ENCODE measurements at regions not wholly inside any gene's neighbourhood (a gene's known extent, or its start where the extent isn't known, plus 50 kb on each side); places are given as distances from the start of the nearest gene placed in this dataset.

DNA sequence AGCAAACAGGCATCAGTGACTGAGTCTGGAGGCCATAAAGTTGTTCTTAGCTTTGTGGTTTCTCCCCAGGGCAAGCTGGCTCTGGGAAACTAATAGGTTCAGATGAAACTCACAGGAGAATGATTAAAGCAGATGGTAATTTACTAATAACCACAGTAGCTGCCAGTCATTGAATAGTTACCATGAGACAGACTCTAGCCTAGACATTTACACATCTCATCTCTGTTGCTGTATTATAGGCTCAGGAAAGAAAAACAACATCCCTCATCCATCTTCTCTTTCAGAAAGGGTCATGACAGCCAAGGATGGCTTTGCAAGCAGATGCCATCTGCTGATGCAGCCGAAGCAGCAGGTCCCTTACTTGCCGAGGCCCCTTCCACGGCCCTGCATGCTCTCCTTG lies 314.0 kb upstream of the ID2 start:
- Histone ChIP-seq H3K27me3 (ENCODE audit: control insufficient read depth, insufficient read depth, low read length) (no peaks in the 10 kb centered on the region), H3K4me3 (ENCODE audit: low read length) (no peak overlapping the region), H3K27ac (ENCODE audit: low read length) (no peak overlapping the region), H3K4me1 (ENCODE audit: control insufficient read depth, insufficient read depth, low read length) (peaks cover 7% of the 10 kb centered on the region), H3K36me3 (ENCODE audit: control insufficient read depth, insufficient read depth, low read length) (no peaks in the 10 kb centered on the region), H3K9me3 (ENCODE audit: control insufficient read depth, low read depth, low read length) (peaks cover 1% of the 10 kb centered on the region)
- no CpG with 5 or more reads among the region's 3 CpGs for WGBS (ENCODE audit: insufficient coverage, low lambda C conversion rate)
- DNase-seq: no peak

DNA sequence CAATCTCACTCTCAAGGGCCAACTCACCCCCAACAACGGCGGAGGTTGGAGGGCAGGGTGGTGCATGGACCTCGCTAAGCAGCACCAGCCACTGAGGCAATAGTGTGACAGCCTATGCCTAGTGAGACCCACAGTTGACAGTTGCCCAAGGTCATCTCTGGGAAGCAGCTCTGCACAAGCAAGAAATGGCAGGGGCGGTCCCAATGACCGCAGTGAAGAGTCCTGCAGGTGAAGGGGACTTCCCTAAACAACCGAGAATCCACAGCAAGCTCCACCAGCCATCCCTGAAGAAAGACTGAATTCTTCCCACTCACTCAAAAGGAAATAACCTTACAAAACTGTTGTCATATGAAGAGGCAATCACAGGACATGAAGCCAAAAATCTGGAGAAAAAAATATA lies 313.4 kb upstream of the ID2 start:
- Histone ChIP-seq H3K36me3 (ENCODE audit: control insufficient read depth, insufficient read depth, low read length) (no peaks in the 10 kb centered on the region), H3K27ac (ENCODE audit: low read length) (no peak overlapping the region), H3K4me1 (ENCODE audit: control insufficient read depth, insufficient read depth, low read length) (peaks cover 7% of the 10 kb centered on the region), H3K9me3 (ENCODE audit: control insufficient read depth, low read depth, low read length) (peaks cover 8% of the 10 kb centered on the region), H3K4me3 (ENCODE audit: low read length) (no peak overlapping the region), H3K27me3 (ENCODE audit: control insufficient read depth, insufficient read depth, low read length) (no peaks in the 10 kb centered on the region)
- no CpG with 5 or more reads among the region's 6 CpGs for WGBS (ENCODE audit: insufficient coverage, low lambda C conversion rate)
- DNase-seq: no peak

DNA sequence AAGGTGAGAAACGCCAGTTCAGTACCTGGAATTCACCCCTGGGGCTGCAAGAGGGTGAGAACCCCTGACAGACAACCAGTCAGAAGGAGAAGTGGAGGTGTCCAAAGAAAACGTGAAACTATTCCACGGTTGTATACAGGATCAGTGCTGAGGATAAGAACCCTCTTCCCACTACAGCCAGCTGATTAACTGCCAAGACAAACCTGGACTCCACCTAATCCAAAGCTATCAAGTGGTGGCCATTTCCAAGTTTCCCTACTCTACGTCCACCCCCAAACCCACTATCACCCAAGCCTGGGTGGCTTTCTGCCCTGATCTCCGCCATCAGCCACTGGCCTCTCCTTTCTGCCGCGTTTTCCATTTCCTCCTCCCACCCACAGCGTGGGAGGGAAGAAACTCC lies 312.3 kb upstream of the ID2 start:
- H3K36me3 ChIP-seq (ENCODE audit: control insufficient read depth, insufficient read depth, low read length): no peaks in the 10 kb centered on the region
- H3K4me1 ChIP-seq (ENCODE audit: control insufficient read depth, insufficient read depth, low read length): peaks cover 6% of the 10 kb centered on the region
- no peak overlapping the region for H3K4me3 ChIP-seq (ENCODE audit: low read length)
- H3K27ac ChIP-seq (ENCODE audit: low read length): no peak overlapping the region
- DNase-seq: no peak
- peaks cover 8% of the 10 kb centered on the region for H3K9me3 ChIP-seq (ENCODE audit: control insufficient read depth, low read depth, low read length)
- no peaks in the 10 kb centered on the region for H3K27me3 ChIP-seq (ENCODE audit: control insufficient read depth, insufficient read depth, low read length)
- 100% methylated on average over 2 of the region's 8 CpGs for WGBS (ENCODE audit: insufficient coverage, low lambda C conversion rate)

DNA sequence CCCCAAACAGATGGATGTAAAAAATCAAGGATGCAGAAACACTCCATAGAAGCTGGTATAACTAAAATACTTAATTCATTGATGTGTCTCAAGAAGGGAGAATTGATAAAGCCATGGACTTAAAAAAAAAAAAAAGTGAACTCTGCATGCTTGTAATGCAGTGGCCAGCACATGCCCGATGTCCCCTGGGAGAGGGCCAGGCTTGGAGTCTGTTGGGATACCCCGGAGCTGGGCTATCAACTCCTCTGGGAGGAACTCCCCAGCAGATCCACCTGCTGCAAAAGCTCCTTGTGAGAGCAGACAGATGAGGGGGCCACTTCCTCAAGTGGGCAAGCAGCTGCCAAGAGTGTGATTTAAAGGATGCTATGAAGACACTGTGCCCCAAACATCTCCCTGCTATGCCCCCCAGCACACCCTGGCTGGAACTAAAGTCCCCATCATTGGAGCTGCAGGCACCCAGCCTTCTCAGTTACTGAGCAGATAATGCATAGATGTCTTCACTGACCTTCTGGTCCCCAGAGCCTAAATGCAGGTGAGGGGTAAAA lies 311.5 kb upstream of the ID2 start:
- DNase-seq: no peak
- Histone ChIP-seq H3K27me3 (ENCODE audit: control insufficient read depth, insufficient read depth, low read length) (no peaks in the 10 kb centered on the region), H3K9me3 (ENCODE audit: control insufficient read depth, low read depth, low read length) (peaks cover 8% of the 10 kb centered on the region), H3K4me3 (ENCODE audit: low read length) (no peak overlapping the region), H3K4me1 (ENCODE audit: control insufficient read depth, insufficient read depth, low read length) (no peaks in the 10 kb centered on the region), H3K36me3 (ENCODE audit: control insufficient read depth, insufficient read depth, low read length) (no peaks in the 10 kb centered on the region), H3K27ac (ENCODE audit: low read length) (no peak overlapping the region)
- WGBS (ENCODE audit: insufficient coverage, low lambda C conversion rate): no CpG with 5 or more reads among the region's 2 CpGs

DNA sequence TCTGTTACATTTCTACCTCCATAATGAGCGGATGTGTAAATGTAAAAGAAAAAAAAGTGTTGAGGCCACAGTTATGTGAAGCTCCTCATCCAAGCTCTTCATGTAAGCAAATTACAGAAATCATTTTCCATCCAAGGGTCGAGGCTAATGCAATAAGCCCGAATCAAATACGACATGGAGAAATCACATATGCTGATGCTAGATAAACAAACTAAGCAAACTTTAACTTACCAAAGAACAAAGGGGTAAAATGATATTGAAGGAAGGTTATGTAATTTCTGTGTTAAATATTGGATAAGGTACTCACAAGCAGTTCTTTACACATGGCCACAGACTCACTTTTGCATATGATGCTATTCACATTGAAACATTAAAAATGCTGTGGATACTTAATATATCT lies 310.2 kb upstream of the ID2 start:
- no CpG with 5 or more reads among the region's 4 CpGs for WGBS (ENCODE audit: insufficient coverage, low lambda C conversion rate)

DNA sequence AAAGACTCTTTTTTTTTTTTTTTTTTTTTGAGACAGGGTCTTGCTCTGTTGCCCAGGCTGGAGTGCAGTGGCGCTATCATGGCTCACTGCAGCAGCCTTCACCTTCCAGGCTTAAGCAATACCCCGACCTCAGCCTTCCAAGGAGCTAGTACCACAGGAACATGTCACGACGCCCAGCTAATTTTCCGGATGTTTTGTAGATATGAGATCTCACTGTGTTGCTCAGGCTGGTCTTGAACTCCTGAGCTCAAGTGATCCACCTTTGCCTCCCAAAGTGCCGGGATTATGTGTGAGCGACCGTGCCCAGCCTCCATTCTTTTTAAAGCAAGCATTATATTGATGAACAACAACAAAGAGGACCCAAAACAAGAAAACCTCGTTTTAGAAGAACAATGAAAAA lies 307.1 kb upstream of the ID2 start:
- WGBS (ENCODE audit: insufficient coverage, low lambda C conversion rate): 100% methylated on average over 3 of the region's 9 CpGs

More for the DNA sequence above, 310.2 kb upstream of the ID2 start:
- Histone ChIP-seq H3K27ac (ENCODE audit: low read length) (no peak overlapping the region), H3K9me3 (ENCODE audit: control insufficient read depth, low read depth, low read length) (peaks cover 8% of the 10 kb centered on the region), H3K4me3 (ENCODE audit: low read length) (no peak overlapping the region), H3K27me3 (ENCODE audit: control insufficient read depth, insufficient read depth, low read length) (no peaks in the 10 kb centered on the region), H3K36me3 (ENCODE audit: control insufficient read depth, insufficient read depth, low read length) (no peaks in the 10 kb centered on the region), H3K4me1 (ENCODE audit: control insufficient read depth, insufficient read depth, low read length) (no peaks in the 10 kb centered on the region)
- no peak for DNase-seq

DNA sequence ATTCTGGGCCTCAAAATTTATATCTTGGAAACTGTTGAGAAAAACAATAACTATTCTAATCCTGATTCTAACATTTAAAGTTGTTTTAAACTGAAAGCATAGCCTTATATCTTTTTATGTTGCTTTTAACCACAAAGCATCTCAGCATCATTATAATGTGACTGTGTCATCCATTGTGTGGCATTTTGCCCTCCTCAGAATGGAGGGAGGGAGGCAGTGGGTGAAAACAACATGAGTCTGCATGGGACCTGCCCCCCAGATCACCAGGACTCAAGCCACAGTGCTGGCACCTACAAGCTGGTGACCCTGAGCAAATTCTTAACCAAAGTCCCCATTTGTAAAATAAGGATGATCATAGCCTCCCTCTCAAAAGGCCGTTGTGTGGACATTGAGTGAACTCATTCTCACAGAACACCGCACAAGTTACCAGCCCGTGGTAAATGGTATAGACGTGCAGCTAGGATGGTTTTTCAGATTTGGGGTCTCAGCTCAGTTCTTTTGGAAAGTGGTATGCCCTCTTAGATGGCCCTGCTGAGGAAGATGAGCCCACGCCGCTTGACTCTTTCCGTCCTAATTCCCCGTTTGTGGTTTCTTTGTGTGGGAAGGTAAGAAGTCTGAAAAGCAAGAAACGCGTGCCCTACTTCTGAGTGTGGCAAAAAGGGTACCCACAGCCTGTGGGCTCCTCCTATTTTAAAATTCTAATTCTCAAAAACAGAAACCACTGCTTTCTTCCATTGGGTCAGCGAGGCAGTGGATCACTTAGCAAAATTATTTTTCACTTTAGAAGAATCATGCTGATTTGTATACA lies 305.0 kb upstream of the ID2 start:
- H3K4me3 ChIP-seq (ENCODE audit: low read length): no peak overlapping the region
- 100% methylated on average over 1 of the region's 11 CpGs for WGBS (ENCODE audit: insufficient coverage, low lambda C conversion rate)
- no peak overlapping the region for H3K27ac ChIP-seq (ENCODE audit: low read length)
- no peaks in the 10 kb centered on the region for H3K27me3 ChIP-seq (ENCODE audit: control insufficient read depth, insufficient read depth, low read length)
- H3K9me3 ChIP-seq (ENCODE audit: control insufficient read depth, low read depth, low read length): peaks cover 8% of the 10 kb centered on the region
- no peaks in the 10 kb centered on the region for H3K36me3 ChIP-seq (ENCODE audit: control insufficient read depth, insufficient read depth, low read length)
- no peaks in the 10 kb centered on the region for H3K4me1 ChIP-seq (ENCODE audit: control insufficient read depth, insufficient read depth, low read length)
- no peak for DNase-seq

More for the DNA sequence above, 307.1 kb upstream of the ID2 start:
- no peaks in the 10 kb centered on the region for H3K36me3 ChIP-seq (ENCODE audit: control insufficient read depth, insufficient read depth, low read length)
- DNase-seq: no peak
- H3K27ac ChIP-seq (ENCODE audit: low read length): no peak overlapping the region
- no peaks in the 10 kb centered on the region for H3K4me1 ChIP-seq (ENCODE audit: control insufficient read depth, insufficient read depth, low read length)
- no peaks in the 10 kb centered on the region for H3K27me3 ChIP-seq (ENCODE audit: control insufficient read depth, insufficient read depth, low read length)
- no peak overlapping the region for H3K4me3 ChIP-seq (ENCODE audit: low read length)
- H3K9me3 ChIP-seq (ENCODE audit: control insufficient read depth, low read depth, low read length): peaks cover 8% of the 10 kb centered on the region

DNA sequence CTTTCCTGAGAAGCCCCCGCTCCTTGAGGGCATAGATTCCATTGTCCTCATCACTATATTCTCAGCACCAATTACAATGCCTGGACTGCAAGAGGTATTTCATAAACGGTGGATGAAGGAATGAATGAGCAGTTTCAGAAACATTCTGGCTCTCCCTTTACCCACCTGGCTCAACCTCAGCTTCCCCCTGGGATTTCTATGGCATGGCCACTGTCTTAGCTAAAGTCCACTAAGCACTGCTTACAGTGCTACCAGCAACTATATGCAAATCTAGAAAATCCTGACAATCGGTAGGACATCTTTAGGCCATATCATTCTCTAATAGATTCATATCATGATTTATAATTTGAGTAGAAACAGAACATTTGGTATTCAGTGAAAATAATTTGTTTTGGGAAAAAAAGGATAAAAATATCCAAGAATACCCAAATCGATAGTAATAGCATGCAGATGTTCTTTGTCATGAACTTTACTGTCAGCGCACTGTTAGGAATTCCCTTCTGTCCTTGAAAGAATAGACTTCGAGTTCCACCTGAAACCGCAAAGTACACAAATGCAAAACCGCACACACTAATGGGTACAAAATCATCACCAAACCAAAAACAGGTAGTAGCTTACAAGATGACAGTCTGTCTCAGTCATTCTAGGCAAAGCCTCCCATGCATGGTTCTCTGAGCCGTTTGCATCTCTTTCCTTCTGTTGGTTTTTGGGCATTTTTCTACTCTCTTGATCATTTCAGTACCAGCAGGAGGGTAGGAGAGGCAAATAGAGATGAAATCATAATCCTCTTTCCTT lies 303.6 kb upstream of the ID2 start:
- H3K36me3 ChIP-seq (ENCODE audit: control insufficient read depth, insufficient read depth, low read length): no peaks in the 10 kb centered on the region
- 85% methylated on average over 2 of the region's 9 CpGs for WGBS (ENCODE audit: insufficient coverage, low lambda C conversion rate)
- no peak for DNase-seq
- no peaks in the 10 kb centered on the region for H3K4me1 ChIP-seq (ENCODE audit: control insufficient read depth, insufficient read depth, low read length)
- H3K27me3 ChIP-seq (ENCODE audit: control insufficient read depth, insufficient read depth, low read length): no peaks in the 10 kb centered on the region
- H3K27ac ChIP-seq (ENCODE audit: low read length): no peak overlapping the region
- peaks cover 3% of the 10 kb centered on the region for H3K9me3 ChIP-seq (ENCODE audit: control insufficient read depth, low read depth, low read length)
- no peak overlapping the region for H3K4me3 ChIP-seq (ENCODE audit: low read length)

DNA sequence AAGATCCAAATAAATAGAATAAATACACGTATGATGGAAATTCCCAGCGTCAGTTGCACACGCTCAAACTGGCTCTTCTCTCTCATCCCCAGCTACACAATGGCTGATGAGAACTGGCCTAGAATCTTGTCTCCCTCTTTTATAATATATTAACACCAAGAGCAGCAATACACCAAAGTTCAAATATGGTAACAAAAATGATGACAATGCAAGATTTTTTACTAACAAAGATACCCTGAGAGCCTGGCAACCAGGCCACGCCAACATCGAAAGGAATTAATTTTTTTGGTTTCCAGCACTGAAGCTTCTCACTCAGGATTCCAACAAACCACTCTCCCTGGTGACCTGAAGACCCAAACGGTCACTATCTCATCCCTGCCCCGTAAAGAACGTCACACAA lies 302.7 kb upstream of the ID2 start:
- H3K27me3 ChIP-seq (ENCODE audit: control insufficient read depth, insufficient read depth, low read length): no peaks in the 10 kb centered on the region
- H3K36me3 ChIP-seq (ENCODE audit: control insufficient read depth, insufficient read depth, low read length): no peaks in the 10 kb centered on the region
- no peak overlapping the region for H3K27ac ChIP-seq (ENCODE audit: low read length)
- WGBS (ENCODE audit: insufficient coverage, low lambda C conversion rate): no CpG with 5 or more reads among the region's 8 CpGs
- no peaks in the 10 kb centered on the region for H3K9me3 ChIP-seq (ENCODE audit: control insufficient read depth, low read depth, low read length)
- no peaks in the 10 kb centered on the region for H3K4me1 ChIP-seq (ENCODE audit: control insufficient read depth, insufficient read depth, low read length)
- no peak for DNase-seq
- H3K4me3 ChIP-seq (ENCODE audit: low read length): no peak overlapping the region

DNA sequence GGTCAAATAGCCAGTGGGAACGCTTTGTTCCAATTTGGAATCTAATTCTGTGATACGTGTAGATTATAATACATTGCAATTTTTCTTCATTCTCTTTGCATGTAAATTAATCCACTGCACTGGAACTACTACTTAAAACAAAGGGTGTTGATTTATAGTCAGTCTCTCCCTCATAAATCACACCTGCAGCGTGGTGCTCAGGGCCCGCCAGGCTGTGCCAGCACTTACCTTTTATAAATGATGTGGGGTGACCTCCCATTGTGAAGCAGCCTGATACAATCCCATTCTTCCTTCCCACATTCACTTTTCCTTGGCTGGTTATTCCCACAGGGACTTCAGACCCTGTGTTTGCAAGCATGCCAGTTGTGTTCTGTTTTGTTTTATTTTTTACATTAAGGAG lies 302.3 kb upstream of the ID2 start:
- no CpG with 5 or more reads among the region's 4 CpGs for WGBS (ENCODE audit: insufficient coverage, low lambda C conversion rate)

More for the DNA sequence above, 302.3 kb upstream of the ID2 start:
- H3K36me3 ChIP-seq (ENCODE audit: control insufficient read depth, insufficient read depth, low read length): no peaks in the 10 kb centered on the region
- no peaks in the 10 kb centered on the region for H3K27me3 ChIP-seq (ENCODE audit: control insufficient read depth, insufficient read depth, low read length)
- H3K9me3 ChIP-seq (ENCODE audit: control insufficient read depth, low read depth, low read length): no peaks in the 10 kb centered on the region
- no peak overlapping the region for H3K4me3 ChIP-seq (ENCODE audit: low read length)
- H3K4me1 ChIP-seq (ENCODE audit: control insufficient read depth, insufficient read depth, low read length): no peaks in the 10 kb centered on the region
- H3K27ac ChIP-seq (ENCODE audit: low read length): no peak overlapping the region
- no peak for DNase-seq
